H9 (cell line): ENCODE measurements at regions not wholly inside any gene's neighbourhood (a gene's known extent, or its start where the extent isn't known, plus 50 kb on each side); places are given as distances from the start of the nearest gene placed in this dataset.

ENCODE experiments used
- DNase-seq: peaks from one replicate; pipeline ENCODE4 v3.0.0-alpha.2; 2017
- H2AFZ ChIP-seq: one replicate; pipeline ENCODE4 v1.6.1; 2013; ENCODE audit warnings: mild to moderate bottlenecking, low read length, control low read depth, moderate library complexity
- H2AK5ac ChIP-seq: 2 replicates; pipeline ENCODE4 v1.6.1; 2013; ENCODE audit warnings: low read length, control low read depth, mixed read lengths; ENCODE audit not compliant: insufficient read length
- H2BK120ac ChIP-seq: one replicate; pipeline ENCODE4 v1.6.1; 2013; ENCODE audit warnings: low read depth, mild to moderate bottlenecking, low read length, control low read depth, inconsistent platforms; ENCODE audit not compliant: poor library complexity, severe bottlenecking
- H2BK12ac ChIP-seq: 2 replicates; pipeline ENCODE4 v1.6.1; 2013; ENCODE audit warnings: low read length, control low read depth, mixed read lengths, low read depth; ENCODE audit not compliant: insufficient read length
- H2BK15ac ChIP-seq: 2 replicates; pipeline ENCODE4 v1.6.1; 2013; ENCODE audit warnings: low read depth, low read length, control low read depth
- H2BK20ac ChIP-seq: one replicate; pipeline ENCODE4 v1.6.1; 2013; ENCODE audit warnings: low read depth, mild to moderate bottlenecking, low read length, control low read depth, inconsistent platforms; ENCODE audit not compliant: poor library complexity, severe bottlenecking
- H2BK5ac ChIP-seq: 2 replicates; pipeline ENCODE4 v1.6.1; 2013; ENCODE audit warnings: low read length, control low read depth, mixed read lengths; ENCODE audit not compliant: insufficient read length
- H3K14ac ChIP-seq: 2 replicates; pipeline ENCODE4 v1.6.1; 2013; ENCODE audit warnings: low read length, control low read depth; ENCODE audit not compliant: insufficient read depth
- H3K18ac ChIP-seq: 2 replicates; pipeline ENCODE4 v1.6.1; 2013; ENCODE audit warnings: low read depth, mild to moderate bottlenecking, mixed read lengths, low read length, control low read depth; ENCODE audit not compliant: insufficient read length
- H3K23ac ChIP-seq: 2 replicates; pipeline ENCODE4 v1.6.1; 2013; ENCODE audit warnings: low read length, control low read depth, mixed read lengths, low read depth; ENCODE audit not compliant: insufficient read length
- H3K23me2 ChIP-seq: 2 replicates; pipeline ENCODE4 v1.6.1; 2013; ENCODE audit warnings: low read depth, mild to moderate bottlenecking, mixed read lengths, low read length, control low read depth; ENCODE audit not compliant: insufficient read length, poor library complexity, severe bottlenecking
- H3K27ac ChIP-seq: 2 replicates; pipeline ENCODE4 v1.5.1; 2013; ENCODE audit warnings: low read length, control low read depth, mixed read lengths, low read depth; ENCODE audit not compliant: insufficient read length
- H3K27me3 ChIP-seq: 2 replicates; pipeline ENCODE4 v1.6.1; 2013; ENCODE audit warnings: low read length, control low read depth, inconsistent platforms; ENCODE audit not compliant: insufficient read depth
- H3K4ac ChIP-seq: 2 replicates; pipeline ENCODE4 v1.6.1; 2013; ENCODE audit warnings: low read depth, mild to moderate bottlenecking, control low read depth, inconsistent platforms, low read length, moderate library complexity
- H3K4me1 ChIP-seq: 2 replicates; pipeline ENCODE4 v1.6.1; 2013; ENCODE audit warnings: low read length, control low read depth, inconsistent platforms; ENCODE audit not compliant: insufficient read depth
- H3K4me2 ChIP-seq: 2 replicates; pipeline ENCODE4 v1.6.1; 2013; ENCODE audit warnings: low read length, control low read depth, mixed read lengths; ENCODE audit not compliant: insufficient read length, insufficient read depth
- H3K56ac ChIP-seq: 2 replicates; pipeline ENCODE4 v1.6.1; 2013; ENCODE audit warnings: low read depth, mild to moderate bottlenecking, mixed read lengths, low read length, control low read depth; ENCODE audit not compliant: insufficient read length
- H3K79me1 ChIP-seq: 2 replicates; pipeline ENCODE4 v1.6.1; 2013; ENCODE audit warnings: low read depth, mild to moderate bottlenecking, moderate library complexity, low read length, control low read depth, inconsistent platforms; ENCODE audit not compliant: insufficient read depth, poor library complexity, severe bottlenecking
- H3K79me2 ChIP-seq: 2 replicates; pipeline ENCODE4 v1.6.1; 2013; ENCODE audit warnings: low read length, control low read depth, inconsistent platforms; ENCODE audit not compliant: insufficient read depth
- H3K9ac ChIP-seq: 2 replicates; pipeline ENCODE4 v1.6.1; 2013; ENCODE audit warnings: low read length, control low read depth, mixed read lengths; ENCODE audit not compliant: insufficient read length; ENCODE audit errors: extremely low read depth
- H3K9me3 ChIP-seq: one replicate; pipeline ENCODE4 v1.6.1; 2013; ENCODE audit warnings: low read depth, low read length, inconsistent platforms; ENCODE audit not compliant: control insufficient read depth
- H3T11ph ChIP-seq: one replicate; pipeline ENCODE4 v1.6.1; 2013; ENCODE audit warnings: mild to moderate bottlenecking, low read length, control low read depth, inconsistent platforms
- H4K20me1 ChIP-seq: one replicate; pipeline ENCODE4 v1.6.1; 2013; ENCODE audit not compliant: control insufficient read depth, insufficient read length, insufficient read depth
- H4K5ac ChIP-seq: 2 replicates; pipeline ENCODE4 v1.6.1; 2013; ENCODE audit warnings: low read depth, mild to moderate bottlenecking, mixed read lengths, low read length, control low read depth; ENCODE audit not compliant: insufficient read length
- H4K8ac ChIP-seq: replicated peaks from 2 replicates; pipeline ENCODE4 v1.6.1; 2013; ENCODE audit warnings: low read length, control low read depth, mixed read lengths, low read depth; ENCODE audit not compliant: insufficient read length
- H4K91ac ChIP-seq: 2 replicates; pipeline ENCODE4 v1.6.1; 2013; ENCODE audit warnings: low read depth, mild to moderate bottlenecking, moderate library complexity, mixed read lengths, low read length, control low read depth; ENCODE audit not compliant: insufficient read length
- H3K27ac Mint-ChIP-seq, 3 experiments: 2 replicates in 2 of 3; 3 replicates in 1 of 3; pipeline ENCODE4 v1.8.0; 2020 to 2021; ENCODE audit warnings: mixed read lengths in 3 of 3, mild to moderate bottlenecking in 1 of 3, moderate library complexity in 1 of 3
- H3K27me3 Mint-ChIP-seq: 2 replicates; pipeline ENCODE4 v1.8.0; 2021; ENCODE audit warnings: low read depth, mild to moderate bottlenecking, moderate library complexity, mixed read lengths
- H3K36me3 Mint-ChIP-seq, 3 experiments: 2 replicates in 2 of 3; 3 replicates in 1 of 3; pipeline ENCODE4 v1.8.0; 2020 to 2021; ENCODE audit warnings: low read depth in 3 of 3, mixed read lengths in 3 of 3; ENCODE audit not compliant: insufficient read depth in 1 of 3
- H3K4me1 Mint-ChIP-seq, 2 experiments: 2 replicates each; pipeline ENCODE4 v1.8.0; 2020; ENCODE audit warnings: mixed read lengths in 2 of 2
- H3K4me3 Mint-ChIP-seq, 2 experiments: 2 replicates in 1 of 2; 3 replicates in 1 of 2; pipeline ENCODE4 v1.8.0; 2020 to 2021; ENCODE audit warnings: mild to moderate bottlenecking in 2 of 2, mixed read lengths in 2 of 2, moderate library complexity in 1 of 2
- H3K9me3 Mint-ChIP-seq, 2 experiments: 2 replicates in 1 of 2; 3 replicates in 1 of 2; pipeline ENCODE4 v1.8.0; 2020; ENCODE audit warnings: mild to moderate bottlenecking in 2 of 2, mixed read lengths in 2 of 2, moderate library complexity in 1 of 2
- CTCF ChIP-seq: fragments of 200-600 bp; sonication (generic); conservative IDR thresholded peaks from 3 replicates; pipeline ENCODE4 v1.8.0; 2021; ENCODE audit warnings: antibody characterized with exemption, mild to moderate bottlenecking

DNA sequence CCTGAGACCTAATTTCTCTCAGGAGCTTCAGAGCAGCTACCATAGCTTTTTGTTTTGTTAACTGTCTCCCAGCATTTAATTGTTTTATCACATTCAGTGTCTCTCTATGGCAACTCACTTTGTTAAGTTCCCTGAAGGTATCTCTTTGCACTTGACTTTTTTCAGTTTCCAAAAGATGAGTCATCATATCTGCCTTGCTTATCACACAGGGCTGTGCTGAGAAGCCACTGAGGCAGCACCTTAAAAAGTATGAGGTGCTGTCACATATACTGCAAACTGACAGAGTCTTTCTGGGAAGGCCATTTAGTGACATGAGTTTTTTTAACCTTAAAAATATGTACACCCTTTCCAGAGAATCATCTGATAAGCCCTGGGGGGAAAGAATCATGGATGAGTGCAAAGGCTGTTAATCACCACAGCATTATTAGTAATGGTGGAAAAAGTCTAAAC lies 56.8 kb downstream of the PPP1R3C start:
- Histone ChIP-seq H3K23me2 (no peaks in the 10 kb centered on the region), H2BK5ac (no peak overlapping the region), H4K20me1 (no peaks in the 10 kb centered on the region)

More for the DNA sequence above, 56.8 kb downstream of the PPP1R3C start:
- no peaks in the 10 kb centered on the region for H3K9me3 ChIP-seq
- H3K4me1 Mint-ChIP-seq = no peaks in the 10 kb centered on the region
- no peak overlapping the region for H3K4me2 ChIP-seq
- no peaks in the 10 kb centered on the region for H3K36me3 Mint-ChIP-seq
- H4K8ac ChIP-seq = no peak overlapping the region
- H3K14ac ChIP-seq = no peak overlapping the region
- no peaks in the 10 kb centered on the region; a peak in 1 of 5 replicates for H3K9me3 Mint-ChIP-seq
- no peak overlapping the region for H2BK20ac ChIP-seq
- no peak for DNase-seq
- no peak overlapping the region for H3K4ac ChIP-seq
- H3K79me1 ChIP-seq = no peaks in the 10 kb centered on the region
- no peaks in the 10 kb centered on the region for H3K27me3 ChIP-seq
- H3K56ac ChIP-seq = no peak overlapping the region
- no peak overlapping the region for H2AFZ ChIP-seq
- no peak overlapping the region for H2BK15ac ChIP-seq
- H3K79me2 ChIP-seq = no peaks in the 10 kb centered on the region
- H3K9ac ChIP-seq = no peak overlapping the region
- no peak overlapping the region for H4K91ac ChIP-seq
- H3K4me1 ChIP-seq = no peaks in the 10 kb centered on the region
- 0 out of 2 replicates have a peak, but pooled peaks cover 2% of the 10 kb centered on the region for H3K27me3 Mint-ChIP-seq
- no peak overlapping the region for H3K27ac Mint-ChIP-seq
- H3K27ac ChIP-seq = no peak overlapping the region
- no peak for TF ChIP-seq CTCF
- no peak overlapping the region for H2BK120ac ChIP-seq
- H4K5ac ChIP-seq = no peak overlapping the region
- no peak overlapping the region for H2BK12ac ChIP-seq
- no peak overlapping the region for H3K23ac ChIP-seq
- H3T11ph ChIP-seq = no peak overlapping the region
- H3K18ac ChIP-seq = no peak overlapping the region
- H3K4me3 Mint-ChIP-seq = no peak overlapping the region
- no peak overlapping the region for H2AK5ac ChIP-seq
